NCI-H1930 (cell line): ENCODE measurements at regions not wholly inside any gene's neighbourhood (a gene's known extent, or its start where the extent isn't known, plus 50 kb on each side); places are given as distances from the start of the nearest gene placed in this dataset.
"Not testable (repeated sequence)": the region's sequence is repeated elsewhere in the genome, so short reads cannot be mapped to it uniquely, and the experiment has no call there.

Experiments used
- DNase-seq, 2 experiments: peaks; one replicate each; lab custom pipeline; 2025; lab: John Stamatoyannopoulos, UW

DNA sequence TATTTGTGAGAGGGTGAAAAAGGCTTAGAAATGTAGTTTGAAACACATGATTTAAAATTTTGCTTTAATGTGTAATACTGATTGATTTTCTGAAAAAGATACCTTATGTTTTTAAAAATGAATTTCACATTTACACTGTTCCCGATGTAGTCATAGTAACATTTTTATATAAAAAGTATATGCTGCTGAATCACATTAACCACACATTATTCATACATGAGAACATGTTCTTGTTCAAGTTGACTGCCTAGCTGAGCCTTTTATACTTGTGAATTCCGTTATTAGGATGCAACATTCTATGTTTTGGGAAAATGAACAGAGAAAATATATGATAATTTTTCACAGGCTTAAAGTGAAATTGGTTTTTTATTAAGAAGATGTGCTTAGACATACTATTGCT, 461.1 kb upstream of the NUDT12 start:
- DNase-seq = no peak

DNA sequence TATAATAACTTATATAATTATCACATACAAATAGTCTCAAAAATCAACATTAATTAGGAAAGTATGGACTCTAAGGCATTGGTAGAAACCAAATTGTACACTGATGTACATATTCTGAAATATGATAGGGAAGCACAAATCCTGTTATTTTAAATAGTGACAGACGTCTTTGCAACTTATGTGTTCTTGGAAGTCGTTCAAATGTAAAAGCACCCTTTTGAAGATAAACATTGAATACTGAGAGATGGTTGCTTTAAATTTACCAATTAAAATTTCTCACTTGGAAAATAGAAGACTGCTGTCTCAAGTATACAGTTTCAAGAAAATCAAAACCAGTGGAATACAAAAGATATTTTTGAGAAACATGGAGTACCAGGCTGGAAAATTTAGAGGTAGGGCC, 457.4 kb upstream of the NUDT12 start:
- DNase-seq = no peak

DNA sequence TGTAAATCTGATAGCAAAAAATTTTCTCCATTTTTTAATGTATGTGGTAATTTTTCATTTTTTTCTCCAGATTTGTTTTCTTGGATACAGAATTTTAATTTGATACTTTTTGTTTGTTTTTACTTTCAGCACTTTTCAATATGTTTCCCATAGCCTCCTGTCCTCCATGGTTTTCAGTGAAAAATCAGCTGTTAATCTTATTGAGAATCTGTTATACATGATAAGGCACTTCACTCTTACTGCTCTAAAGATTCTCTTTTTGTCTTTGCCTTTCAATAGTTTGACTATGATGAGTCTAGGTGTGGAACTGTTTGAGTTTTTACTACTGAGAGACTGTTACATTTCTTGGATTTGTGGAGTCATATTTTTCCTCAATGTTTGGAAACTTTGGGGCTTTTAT, 455.7 kb upstream of the NUDT12 start:
- no peak for DNase-seq

DNA sequence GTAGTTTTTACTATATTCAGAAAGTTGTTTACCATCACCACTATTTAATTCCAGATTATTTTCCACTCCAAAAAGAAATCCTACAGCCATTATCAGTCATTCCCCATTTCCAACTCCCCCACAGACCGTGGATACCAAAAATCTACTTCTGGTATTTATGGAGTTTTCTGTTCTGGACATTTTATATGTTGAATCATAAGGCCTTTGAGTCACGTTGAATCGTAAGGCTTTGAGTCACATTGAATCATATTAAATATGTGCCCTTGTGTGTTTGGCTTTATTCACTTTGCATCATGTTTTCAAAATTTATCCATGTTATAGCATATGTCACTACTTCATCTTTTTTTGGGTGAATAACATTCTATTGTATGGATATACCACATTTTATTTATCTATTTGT, 454.1 kb upstream of the NUDT12 start:
- DNase-seq = no peak

DNA sequence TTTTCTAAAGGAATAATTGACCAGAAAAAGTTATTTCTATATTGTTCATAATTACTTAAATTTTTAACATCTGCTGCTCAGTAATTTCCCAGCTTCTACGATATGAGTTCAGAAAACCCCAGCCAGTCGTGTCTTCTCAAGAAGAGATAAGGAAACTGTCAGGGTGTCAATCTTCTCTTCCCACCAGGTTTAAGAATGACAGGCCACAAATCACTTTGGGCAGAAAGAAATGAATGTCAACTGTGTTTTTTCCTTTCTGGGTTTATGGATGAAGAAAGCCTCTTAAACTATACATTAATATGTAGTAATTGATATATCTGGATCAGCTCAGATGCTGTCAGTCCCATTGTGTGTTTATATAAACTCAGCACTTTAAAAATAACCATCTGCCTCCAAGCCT, 453.2 kb upstream of the NUDT12 start:
- no peak for DNase-seq

DNA sequence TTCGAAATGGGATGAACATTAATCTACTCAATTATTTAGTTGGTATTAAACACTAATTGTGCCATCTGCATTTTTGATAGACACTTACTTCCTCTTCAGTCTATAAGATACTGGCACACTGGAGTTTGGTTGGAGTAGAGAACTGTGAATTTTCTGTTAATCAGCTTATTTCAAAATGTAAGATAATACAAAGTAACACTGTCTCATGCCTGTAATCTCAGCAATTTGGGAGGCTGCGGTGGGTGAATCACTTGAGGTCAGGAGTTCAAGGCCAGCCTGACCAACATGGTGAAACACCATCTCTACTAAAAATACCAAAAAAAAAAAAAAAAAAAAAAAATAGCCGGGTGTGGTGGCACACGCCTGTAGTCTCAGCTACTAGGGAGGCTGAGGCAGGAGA, 440.2 kb upstream of the NUDT12 start:
- not testable (repeated sequence) for DNase-seq

DNA sequence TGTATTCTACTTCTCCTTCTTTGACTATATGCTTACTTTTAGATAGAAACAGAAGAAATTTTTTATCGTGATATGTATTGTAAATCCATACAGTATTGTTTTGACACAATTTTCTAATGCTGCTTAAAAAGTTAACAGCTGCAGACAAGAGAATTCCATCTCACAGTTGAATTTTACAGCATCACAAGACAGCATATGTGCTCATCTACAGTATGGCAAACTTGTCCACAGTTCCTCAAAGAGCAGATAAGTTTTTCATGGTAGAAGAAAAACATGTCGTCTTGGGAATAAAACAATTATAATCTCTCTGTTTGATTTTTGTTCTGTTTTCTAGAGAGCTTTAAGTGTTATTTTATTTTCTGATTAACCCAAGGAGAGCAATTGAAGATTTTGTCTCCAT, 438.5 kb upstream of the NUDT12 start:
- no peak for DNase-seq

DNA sequence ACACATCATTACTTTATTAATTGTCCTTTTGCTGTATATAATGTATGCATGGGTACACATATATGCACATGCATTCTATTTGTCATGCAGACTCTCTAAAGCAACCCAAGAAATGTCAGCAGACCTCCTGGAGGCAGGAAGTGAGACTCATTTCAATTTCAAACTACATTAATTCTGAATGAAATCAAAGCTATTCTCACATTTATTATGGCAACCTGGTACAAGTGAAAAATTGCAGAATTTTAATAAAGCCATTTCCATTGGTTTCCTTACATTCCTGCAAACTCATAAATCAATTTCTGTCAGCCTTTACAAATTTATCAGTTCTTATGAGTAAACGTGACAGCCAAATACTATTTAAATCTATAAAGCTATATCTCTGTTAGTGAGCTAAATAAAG, 430.4 kb upstream of the NUDT12 start:
- DNase-seq = no peak

DNA sequence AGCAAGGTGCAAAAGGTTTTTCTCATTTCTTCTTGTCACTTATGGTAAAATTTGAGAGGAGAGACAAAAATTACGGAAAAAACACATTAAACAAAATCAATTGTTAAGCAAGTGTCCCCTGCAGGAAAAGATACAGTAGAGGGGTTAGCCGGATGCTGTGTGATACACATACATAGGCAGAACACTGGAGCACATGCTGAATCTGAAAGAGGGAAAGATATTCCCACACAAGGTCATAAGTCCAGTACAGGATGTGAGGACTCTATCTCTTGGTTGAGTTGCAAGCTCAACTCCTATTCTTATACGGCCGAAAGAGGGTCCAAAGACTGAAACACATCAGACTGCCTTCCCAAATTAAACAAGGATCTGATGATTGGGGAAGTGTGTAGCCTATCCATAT, 427.5 kb upstream of the NUDT12 start:
- DNase-seq = no peak

DNA sequence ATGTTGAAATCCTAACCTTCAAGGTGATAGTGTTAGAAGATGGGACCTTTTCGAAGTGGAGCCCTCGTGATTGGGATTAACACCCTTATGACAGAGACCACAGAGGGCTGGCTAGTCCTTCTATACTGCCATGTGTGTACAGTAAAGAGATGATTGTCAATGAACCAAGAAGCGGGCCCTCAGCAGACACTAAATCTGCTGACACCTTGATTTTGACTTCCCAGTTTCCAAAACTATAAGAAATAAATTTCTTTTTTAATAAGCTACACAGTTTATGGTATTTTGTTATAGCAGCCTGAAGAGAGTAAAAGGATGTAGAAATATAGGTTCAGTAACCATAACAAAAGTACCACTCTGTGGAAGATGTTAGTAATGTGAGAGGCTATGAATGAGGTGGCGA, 419.0 kb upstream of the NUDT12 start:
- DNase-seq = no peak

DNA sequence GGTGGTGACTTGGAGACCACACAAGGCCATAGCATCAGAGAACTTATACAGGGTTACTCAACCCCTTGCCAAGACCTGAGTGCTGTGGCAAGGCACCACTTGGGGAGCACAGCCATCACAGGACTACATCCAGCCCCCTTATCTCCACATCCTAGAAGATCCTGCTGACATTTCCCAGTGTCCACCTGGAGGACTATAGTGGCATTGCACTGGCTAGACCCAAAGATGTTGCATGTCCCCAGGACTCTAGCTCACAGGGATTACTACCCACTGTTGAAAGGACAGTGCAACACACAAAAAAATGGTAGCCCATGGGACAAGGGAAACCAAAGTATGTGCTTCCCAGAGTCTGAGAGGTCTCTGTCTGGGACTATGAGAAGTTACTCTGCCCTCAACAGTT, 411.1 kb upstream of the NUDT12 start:
- DNase-seq = no peak

DNA sequence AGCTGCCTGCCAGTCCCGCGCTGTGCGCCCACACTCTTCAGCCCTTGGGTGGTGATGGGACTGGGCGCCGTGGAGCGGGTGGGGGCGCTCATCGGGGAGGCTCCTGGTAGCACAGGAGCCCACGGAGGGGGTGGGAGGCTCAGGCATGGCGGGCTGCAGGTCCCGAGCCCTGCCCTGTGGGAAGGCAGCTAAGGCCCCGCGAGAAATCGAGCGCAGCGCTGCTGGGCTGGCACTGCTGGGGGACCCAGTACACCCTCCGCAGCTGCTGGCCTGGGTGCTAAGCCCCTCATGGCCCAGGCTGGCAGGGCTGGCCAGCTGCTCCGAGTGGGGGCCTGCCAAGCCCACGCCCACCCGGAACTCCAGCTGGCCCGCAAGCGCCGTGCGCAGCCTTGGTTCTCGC, 403.7 kb upstream of the NUDT12 start:
- not testable (repeated sequence) for DNase-seq

DNA sequence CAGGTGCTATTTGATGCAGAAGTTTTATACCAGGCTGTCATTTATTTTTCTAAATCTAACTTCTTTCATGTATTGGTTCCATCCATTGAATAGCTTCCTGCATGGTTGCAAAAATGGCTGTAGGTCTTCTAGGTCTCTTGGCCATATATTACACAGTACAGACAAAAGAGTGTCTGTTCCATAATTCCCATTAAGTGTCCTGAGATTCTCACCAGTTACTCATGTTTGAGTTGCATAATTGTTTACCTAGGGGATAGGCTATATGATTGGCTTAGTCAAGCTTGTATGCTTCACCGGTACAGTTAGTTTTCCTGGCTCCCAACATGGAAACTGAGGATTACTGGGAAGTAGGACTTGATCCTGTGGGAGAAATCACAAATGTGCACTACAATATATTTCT, 399.4 kb upstream of the NUDT12 start:
- DNase-seq = no peak

DNA sequence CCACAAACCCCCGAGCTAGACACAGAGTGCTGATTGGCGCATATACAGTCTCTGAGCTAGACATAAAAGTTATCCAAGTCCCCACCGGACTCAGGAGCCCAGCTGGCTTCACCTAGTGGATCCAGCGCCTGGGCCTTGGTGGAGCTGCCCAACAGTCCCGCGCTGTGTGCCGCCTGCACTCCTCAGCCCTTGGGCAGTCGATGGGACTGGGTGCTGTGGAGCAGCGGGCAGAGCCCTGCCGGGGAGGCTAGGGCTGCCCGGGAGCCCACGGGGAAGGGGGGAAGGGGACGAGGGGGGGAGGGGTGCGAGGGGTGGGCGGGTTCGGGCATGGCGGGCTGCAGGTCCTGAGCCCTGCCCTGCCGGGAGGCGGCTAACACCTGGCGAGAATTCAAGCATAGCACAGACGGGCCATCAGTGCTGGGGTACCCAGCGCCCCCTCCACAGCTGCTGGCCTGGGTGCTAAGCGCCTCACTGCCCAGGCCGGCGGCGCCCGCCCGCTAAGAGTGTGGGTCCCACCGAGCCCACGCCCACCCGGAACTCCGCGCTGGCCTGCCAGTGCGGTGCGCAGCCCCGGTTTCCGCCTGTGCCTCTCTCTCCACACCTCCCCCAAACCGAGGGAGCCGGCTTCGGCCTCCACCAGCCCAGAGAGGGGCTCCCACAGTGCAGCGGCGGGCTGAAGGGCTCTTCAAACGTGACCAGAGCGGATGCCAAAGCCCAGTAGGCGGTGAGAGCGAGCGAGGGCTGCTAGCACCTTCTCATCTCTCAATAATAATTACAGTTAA, 391.2 kb upstream of the NUDT12 start:
- no peak for DNase-seq

DNA sequence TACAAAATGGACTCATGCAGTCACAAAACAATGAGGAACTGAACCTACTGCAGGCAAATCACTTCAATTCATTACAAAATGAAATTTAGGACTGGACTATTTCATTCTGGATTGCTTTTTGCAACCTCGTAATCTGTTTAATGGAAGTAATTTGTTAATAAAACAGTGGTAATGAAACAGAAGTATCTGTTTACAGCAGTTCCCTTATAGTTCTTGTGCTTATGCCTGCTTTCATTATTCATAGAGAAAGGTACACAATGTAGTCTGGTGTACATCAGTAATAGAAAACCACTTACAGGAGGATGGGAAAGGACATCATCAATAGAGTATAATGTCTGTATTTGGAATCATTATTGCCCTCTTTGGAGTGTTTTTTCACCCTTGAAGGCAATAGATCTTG, 389.2 kb upstream of the NUDT12 start:
- DNase-seq = peak in 1 of 2 experiments; percentile 8

DNA sequence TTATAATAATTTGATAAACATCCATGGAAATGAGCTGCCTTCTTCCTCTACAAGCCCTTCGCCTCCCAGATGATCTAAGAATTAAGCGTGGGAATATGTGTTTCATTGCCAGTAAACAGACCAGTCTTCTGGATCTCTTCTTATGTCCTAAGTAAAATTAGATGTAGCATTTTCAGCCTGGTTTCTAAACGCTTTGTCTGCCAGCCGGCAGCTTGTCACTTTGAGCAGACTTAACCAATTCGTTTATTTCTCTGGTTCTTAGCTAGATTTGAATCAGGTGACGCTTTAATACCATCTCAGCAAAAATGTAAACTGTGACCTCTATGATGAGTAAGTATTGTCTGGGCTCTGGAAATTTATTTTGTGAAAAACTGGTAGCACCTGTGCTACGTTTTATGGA, 380.6 kb upstream of the NUDT12 start:
- DNase-seq = no peak

DNA sequence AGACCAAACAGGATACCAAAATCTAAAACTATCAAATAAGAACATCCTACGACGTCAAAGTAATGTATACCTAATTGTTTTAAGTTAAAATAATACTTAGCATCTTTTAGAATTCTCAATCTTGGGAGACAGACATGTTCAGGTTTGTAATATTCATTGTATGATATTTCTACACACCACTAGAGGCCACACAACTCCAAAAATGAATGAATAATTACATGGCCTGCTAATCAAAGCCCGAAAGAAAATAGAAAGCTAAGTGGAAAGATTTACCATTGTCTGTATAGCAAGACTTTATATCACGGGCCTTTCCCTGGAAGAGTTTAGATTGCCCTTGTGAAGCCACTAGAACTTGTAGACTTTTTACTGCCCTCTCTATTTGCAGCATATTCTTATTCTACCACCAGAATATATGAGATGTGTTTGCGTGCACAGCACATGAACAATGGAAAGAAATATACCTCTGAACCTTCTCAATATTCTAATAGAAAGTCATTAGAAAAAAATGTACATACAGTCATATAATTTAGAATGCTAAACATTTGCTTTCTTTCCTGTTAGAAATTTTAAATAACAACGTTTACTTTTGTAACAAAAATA, 380.1 kb upstream of the NUDT12 start:
- no peak for DNase-seq

DNA sequence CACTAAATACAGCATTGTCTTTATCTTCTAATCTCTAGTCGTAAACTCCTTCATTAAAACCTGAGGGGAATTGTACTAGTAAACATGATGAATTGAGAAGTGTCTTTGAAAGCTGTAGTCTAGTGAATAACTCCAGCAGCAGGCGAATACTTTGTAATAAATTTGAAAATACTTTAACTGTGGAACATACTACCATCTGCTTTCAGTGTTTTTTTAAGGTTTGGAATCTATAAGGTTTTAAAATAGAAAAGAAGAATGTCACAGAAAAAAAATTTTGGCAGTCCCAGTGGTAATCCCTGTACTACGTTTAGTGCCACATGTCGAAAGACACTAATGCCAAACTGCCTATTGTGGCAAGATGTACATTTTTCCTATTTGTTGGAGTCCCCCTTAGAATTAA, 379.0 kb upstream of the NUDT12 start:
- DNase-seq = no peak

DNA sequence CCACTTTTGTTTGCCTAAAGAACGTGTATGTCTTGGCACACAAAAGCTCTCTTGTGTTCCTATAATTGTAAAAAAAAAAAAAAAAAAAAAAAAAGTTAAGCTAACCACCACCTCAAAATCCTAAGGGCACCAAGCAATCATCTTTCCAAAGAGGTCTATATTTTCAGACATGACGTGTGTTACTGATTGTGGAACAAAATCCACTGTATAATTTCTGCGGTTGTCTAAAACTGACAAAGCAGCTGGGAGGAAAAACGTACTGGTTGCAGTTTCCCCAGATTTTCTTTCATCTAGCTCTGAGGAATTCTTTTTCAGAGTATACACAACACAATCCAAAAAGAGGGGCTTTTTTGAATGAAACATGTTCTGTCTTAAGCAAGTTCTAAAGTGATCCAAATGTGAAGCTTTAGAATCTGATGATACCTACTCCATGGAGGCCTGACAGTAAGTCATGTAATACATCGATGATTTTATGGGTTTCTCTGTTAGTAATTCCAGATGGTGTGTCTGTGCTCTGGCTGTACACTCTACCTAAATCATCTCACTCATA, 375.6 kb upstream of the NUDT12 start:
- DNase-seq = no peak

DNA sequence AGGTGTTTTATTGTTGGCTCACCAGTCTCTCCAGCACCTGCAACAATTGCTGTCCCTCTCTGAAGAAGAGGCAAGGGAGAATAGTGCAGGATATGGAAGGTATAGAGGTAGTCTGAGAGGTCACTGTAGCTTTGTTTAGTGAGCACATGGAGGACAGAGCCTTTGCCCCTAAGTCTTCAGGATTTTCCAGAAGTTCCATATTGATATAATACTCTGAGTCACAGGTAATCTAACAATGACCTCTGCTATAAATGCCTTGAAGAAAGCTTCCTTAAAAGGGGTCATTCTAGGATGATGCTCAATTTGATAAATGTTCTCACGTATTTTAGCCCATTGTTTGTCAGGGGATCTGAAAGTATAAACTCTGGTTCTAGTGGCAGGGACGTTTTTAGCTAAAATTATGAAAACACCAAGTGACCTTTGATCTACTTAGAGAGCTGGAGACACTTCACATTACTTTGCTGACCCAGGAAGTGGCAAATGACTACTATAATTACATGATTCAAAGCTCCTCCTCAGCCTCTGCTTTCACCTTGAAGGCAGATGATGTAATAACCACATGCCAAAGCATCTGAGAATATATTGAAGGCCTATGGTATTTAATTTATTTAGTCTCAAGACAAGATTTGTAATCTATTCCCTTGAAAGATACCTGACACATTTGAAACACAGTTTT, 366.9 kb upstream of the NUDT12 start:
- no peak for DNase-seq

DNA sequence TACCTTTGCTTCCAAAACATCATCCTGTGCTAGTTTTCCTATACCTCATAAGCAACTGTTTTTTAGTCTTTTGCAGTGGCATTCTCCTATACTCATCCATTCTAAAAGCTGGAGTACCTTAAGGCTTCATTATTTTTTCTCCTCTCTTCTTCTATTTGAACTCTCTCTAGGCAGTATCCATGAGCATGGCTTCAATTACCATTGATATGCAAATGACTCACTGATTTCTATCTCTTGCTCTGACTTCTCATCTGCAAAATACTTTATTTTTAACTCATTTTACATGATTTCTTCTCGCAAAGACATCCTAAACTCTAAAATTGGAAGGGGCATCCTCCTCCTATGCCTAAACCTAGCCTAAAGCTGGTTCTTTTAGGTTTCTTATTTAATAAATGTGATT, 365.1 kb upstream of the NUDT12 start:
- no peak for DNase-seq

DNA sequence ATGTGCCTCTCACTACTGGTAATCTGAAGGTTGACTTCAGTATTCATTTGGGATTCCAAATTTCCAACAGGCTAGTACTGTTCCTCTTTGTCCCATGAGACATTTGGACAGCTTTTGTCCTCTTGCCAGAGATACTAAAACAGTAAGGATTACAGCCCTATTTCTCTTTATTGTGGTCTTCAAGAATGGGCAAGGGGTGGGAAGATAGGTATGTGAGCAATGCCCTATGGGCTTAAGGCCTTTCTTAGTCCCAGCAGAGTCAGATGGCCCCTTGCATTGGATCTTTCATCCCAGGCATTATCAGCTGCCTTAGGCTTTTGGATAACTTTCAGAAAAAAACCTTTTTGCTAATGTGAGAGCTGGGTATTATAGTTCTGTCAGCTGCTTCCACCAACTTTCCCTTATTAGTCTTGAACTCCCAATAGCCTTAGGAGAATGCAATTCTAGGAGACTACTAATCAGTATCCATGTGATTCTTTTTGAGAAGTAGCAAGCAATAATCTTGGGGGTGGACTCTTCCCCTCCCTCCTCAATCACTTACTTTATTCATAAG, 361.1 kb upstream of the NUDT12 start:
- DNase-seq = no peak

DNA sequence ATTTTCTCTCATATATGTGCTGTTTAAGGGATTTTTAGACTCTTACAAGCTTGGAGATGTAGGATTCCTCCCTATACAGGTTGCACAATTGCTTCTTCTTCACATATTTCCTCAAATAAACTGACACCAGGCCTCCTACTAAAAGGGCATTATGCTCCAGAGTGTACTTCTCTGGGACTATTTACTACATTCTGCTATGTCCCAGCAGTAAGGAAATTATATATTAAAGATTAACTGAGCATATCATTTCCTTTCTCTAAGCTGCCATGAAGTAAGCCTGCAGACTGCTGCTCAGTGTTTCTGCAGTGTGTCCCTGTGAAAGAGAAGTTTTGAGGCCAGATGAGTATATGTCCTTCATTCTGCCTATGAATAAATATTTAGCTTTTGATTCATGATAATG, 356.9 kb upstream of the NUDT12 start:
- DNase-seq = no peak
